Smooth muscle cell (in vitro differentiated cells): ENCODE measurements at regions not wholly inside any gene's neighbourhood (a gene's known extent, or its start where the extent isn't known, plus 50 kb on each side); places are given as distances from the start of the nearest gene placed in this dataset.
"Not testable (repeated sequence)": the region's sequence is repeated elsewhere in the genome, so short reads cannot be mapped to it uniquely, and the experiment has no call there.

ENCODE experiments used
- DNase-seq: peaks from one replicate; lab custom pipeline; 2025; ENCODE audit not compliant: unreplicated experiment; lab: John Stamatoyannopoulos, UW
- H2AFZ ChIP-seq: fragments of 200-600 bp; sonication (generic); 2 replicates; pipeline ENCODE4 v1.6.0; 2016; ENCODE audit warnings: antibody characterized with exemption, low read depth, mild to moderate bottlenecking
- H3F3A ChIP-seq: fragments of 200-600 bp; sonication (generic); 2 replicates; pipeline ENCODE4 v1.6.0; 2017; ENCODE audit warnings: antibody characterized with exemption, low read depth
- H3K27ac ChIP-seq: fragments of 200-600 bp; sonication (generic); 2 replicates; pipeline ENCODE4 v1.5.1; 2016; ENCODE audit warnings: low read depth, mild to moderate bottlenecking
- H3K27me3 ChIP-seq: fragments of 200-600 bp; sonication (generic); 2 replicates; pipeline ENCODE4 v1.6.1; 2016; ENCODE audit warnings: low read depth, mild to moderate bottlenecking
- H3K36me3 ChIP-seq: fragments of 200-600 bp; sonication (generic); 2 replicates; pipeline ENCODE4 v1.5.1; 2016; ENCODE audit warnings: low read depth
- H3K4me1 ChIP-seq: fragments of 200-600 bp; sonication (generic); 2 replicates; pipeline ENCODE4 v1.5.1; 2016; ENCODE audit warnings: low read depth
- H3K4me2 ChIP-seq: fragments of 200-600 bp; sonication (generic); 2 replicates; pipeline ENCODE4 v1.6.0; 2016; ENCODE audit warnings: mild to moderate bottlenecking
- H3K4me3 ChIP-seq: fragments of 200-600 bp; sonication (generic); 2 replicates; pipeline ENCODE4 v1.5.1; 2016; ENCODE audit warnings: mild to moderate bottlenecking
- H3K79me2 ChIP-seq: fragments of 200-600 bp; sonication (generic); 2 replicates; pipeline ENCODE4 v1.6.0; 2016; ENCODE audit warnings: low read depth, mild to moderate bottlenecking
- H3K9ac ChIP-seq: fragments of 200-600 bp; sonication (generic); 2 replicates; pipeline ENCODE4 v1.6.0; 2016; ENCODE audit warnings: low read depth
- H3K9me3 ChIP-seq: fragments of 200-600 bp; sonication (generic); replicated peaks from 2 replicates; pipeline ENCODE4 v1.5.1; 2016; ENCODE audit warnings: low read depth
- H4K20me1 ChIP-seq: fragments of 200-600 bp; sonication (generic); 2 replicates; pipeline ENCODE4 v1.6.0; 2016; ENCODE audit warnings: low read depth
- whole genome bisulfite sequencing: methylation state at CpG from one replicate; pipeline ENCODE4 v1.1.7; 2016; ENCODE audit warnings: low lambda C conversion rate; 5-methylcytosine and 5-hydroxymethylcytosine counted together

- H4K20me1 ChIP-seq, H3K27me3 ChIP-seq, H3K79me2 ChIP-seq, H3K36me3 ChIP-seq, H3K9me3 ChIP-seq, H3K4me1 ChIP-seq, H3K4me3 ChIP-seq, H3F3A ChIP-seq, DNase-seq, H2AFZ ChIP-seq, H3K4me2 ChIP-seq, H3K27ac ChIP-seq, H3K9ac ChIP-seq: not testable (repeated sequence)
- WGBS = 97% methylated on average over 28 of the region's 30 CpGs
These were observed 78.1 kb downstream of the PPIAL4G start for GRCh38 chr1:148404786-148405568.

- not testable (repeated sequence) for H3K27me3 ChIP-seq, H3K9ac ChIP-seq, H3K4me2 ChIP-seq, H3K27ac ChIP-seq, H3K79me2 ChIP-seq, H2AFZ ChIP-seq, H3K4me1 ChIP-seq, H3K4me3 ChIP-seq, DNase-seq, H4K20me1 ChIP-seq, H3K9me3 ChIP-seq, H3K36me3 ChIP-seq, H3F3A ChIP-seq
- WGBS = 88% methylated on average over 2 of the region's 2 CpGs
These were observed 79.2 kb downstream of the PPIAL4G start for GRCh38 chr1:148403925-148404324.

GRCh38 chr1:148403085-148403456 is 80.0 kb downstream of the PPIAL4G start:
- not testable (repeated sequence) for H3K79me2 ChIP-seq, H3K27me3 ChIP-seq, H3K4me1 ChIP-seq, H3F3A ChIP-seq, DNase-seq, H3K36me3 ChIP-seq, H4K20me1 ChIP-seq, H3K9me3 ChIP-seq
- Histone ChIP-seq H3K4me2 (peak overlapping the region; percentile 88), H3K4me3 (peak overlapping the region; percentile 67), H3K27ac (peak overlapping the region; percentile 81), H3K9ac (peak overlapping the region; percentile 85), H2AFZ (peak overlapping the region; percentile 9)
- 43% methylated on average over 4 of the region's 7 CpGs for whole genome bisulfite sequencing

- H3K79me2 ChIP-seq, H3K4me1 ChIP-seq, H3F3A ChIP-seq, H3K9me3 ChIP-seq, H3K27me3 ChIP-seq, H3K36me3 ChIP-seq, H4K20me1 ChIP-seq: not testable (repeated sequence)
- 1% methylated on average over 45 of the region's 45 CpGs for WGBS
- Histone ChIP-seq H3K4me3 (peak overlapping the region; percentile 67), H3K9ac (peak overlapping the region; percentile 85), H3K4me2 (peak overlapping the region; percentile 88), H3K27ac (peak overlapping the region; percentile 81), H2AFZ (peak overlapping the region; percentile 9)
- peak; percentile 76 for DNase-seq
These were observed 80.7 kb downstream of the PPIAL4G start for GRCh38 chr1:148402152-148403084.

- H3K4me1 ChIP-seq, H3K79me2 ChIP-seq, H4K20me1 ChIP-seq, H2AFZ ChIP-seq, H3K4me3 ChIP-seq, DNase-seq, H3K27me3 ChIP-seq, H3K36me3 ChIP-seq, H3K27ac ChIP-seq, H3F3A ChIP-seq, H3K4me2 ChIP-seq, H3K9ac ChIP-seq, H3K9me3 ChIP-seq: not testable (repeated sequence)
- 58% methylated on average over 1 of the region's 1 CpG for WGBS
These were observed 85.6 kb downstream of the PPIAL4G start for GRCh38 chr1:148397516-148397915.

GRCh38 chr1:148392505-148392904 is 90.6 kb downstream of the PPIAL4G start:
- whole genome bisulfite sequencing = 100% methylated on average over 2 of the region's 2 CpGs
- H3K4me2 ChIP-seq, H3K9me3 ChIP-seq, H3K36me3 ChIP-seq, H3K4me3 ChIP-seq, H3K27me3 ChIP-seq, H2AFZ ChIP-seq, DNase-seq, H3K4me1 ChIP-seq, H3K9ac ChIP-seq, H3K79me2 ChIP-seq, H3F3A ChIP-seq, H4K20me1 ChIP-seq, H3K27ac ChIP-seq: not testable (repeated sequence)

- not testable (repeated sequence) for H3K9me3 ChIP-seq, H3K4me1 ChIP-seq, DNase-seq, H3K27me3 ChIP-seq, H3K9ac ChIP-seq, H3K36me3 ChIP-seq, H2AFZ ChIP-seq, H3K4me3 ChIP-seq, H3K4me2 ChIP-seq, H3K27ac ChIP-seq, H4K20me1 ChIP-seq, H3K79me2 ChIP-seq, H3F3A ChIP-seq
- 89% methylated on average over 4 of the region's 4 CpGs for WGBS
These were observed 91.8 kb downstream of the PPIAL4G start for GRCh38 chr1:148391323-148391722.
